ENCODE measurements at regions not wholly inside any gene's neighbourhood (a gene's known extent, or its start where the extent isn't known, plus 50 kb on each side); places are given as distances from the start of the nearest gene placed in this dataset.
A peak's percentile ranks its signal among the peaks of the same experiment; 100 is the strongest.
"Not testable (repeated sequence)": the region's sequence is repeated elsewhere in the genome, so short reads cannot be mapped to it uniquely, and the experiment has no call there.

- H3K27me3 ChIP-seq (replicated peaks in 1 of 7); intact Hi-C loops (cut with DNase I; ENCODE audit: low total_unique reads); DNase-seq: not testable (repeated sequence)
Measured at GRCh38 chr6:71007298-71007697, 50.4 kb upstream of the B3GAT2 start.

GRCh38 chr6:71011871-71012371 is 55.1 kb upstream of the B3GAT2 start:
- TF ChIP-seq POLR2AphosphoS5 (IDR thresholded peaks at IDR 0.05) (no peak), CTCF (IDR thresholded peaks at IDR 0.05 in 8 of 11, conservative IDR thresholded peaks at IDR 0.05 in 3 of 11) (no peak), POLR2A (IDR thresholded peaks at IDR 0.05) (no peak)
- no peak overlapping the region for H3K27ac ChIP-seq
- H3K9me3 ChIP-seq = no peaks in the 10 kb centered on the region
- peaks cover 0 to 7% (median 0%) of the 10 kb centered on the region in 7 donors for H3K27me3 ChIP-seq (replicated peaks in 1 of 7)
- 0 to 22% (median 0%) methylated on average over 1 of the region's 1 CpG for WGBS, 5 donors
- intact Hi-C loops (cut with DNase I; ENCODE audit: low total_unique reads) = no loop called here
- H3K36me3 ChIP-seq = no peaks in the 10 kb centered on the region
- DNase-seq = no peak
- H3K4me3 ChIP-seq = no peak overlapping the region
- peaks cover 0 to 5% (median 0%) of the 10 kb centered on the region in 6 donors for H3K4me1 ChIP-seq

More at GRCh38 chr6:71007298-71007697, 50.4 kb upstream of the B3GAT2 start:
- H3K9me3 ChIP-seq = peaks cover 0 to 27% (median 15%) of the 10 kb centered on the region in 8 donors
- not testable (repeated sequence) for H3K4me1 ChIP-seq, H3K4me3 ChIP-seq, H3K36me3 ChIP-seq, H3K27ac ChIP-seq

GRCh38 chr6:71012866-71013469 is 56.1 kb upstream of the B3GAT2 start:
- H3K27me3 ChIP-seq (replicated peaks in 1 of 7) = peaks cover 0 to 7% (median 0%) of the 10 kb centered on the region in 7 donors
- peaks cover 0 to 5% (median 0%) of the 10 kb centered on the region in 6 donors for H3K4me1 ChIP-seq
- H3K9me3 ChIP-seq = no peaks in the 10 kb centered on the region
- DNase-seq = no peak
- H3K4me3 ChIP-seq = no peak overlapping the region
- intact Hi-C loops (cut with DNase I; ENCODE audit: low total_unique reads) = no loop called here
- H3K27ac ChIP-seq = no peak overlapping the region
- 33 to 51% (median 37%) methylated on average over 5 of the region's 5 CpGs for WGBS, 5 donors
- H3K36me3 ChIP-seq = no peaks in the 10 kb centered on the region
- no peak for TF ChIP-seq POLR2A (IDR thresholded peaks at IDR 0.05)
- no peak for TF ChIP-seq POLR2AphosphoS5 (IDR thresholded peaks at IDR 0.05)
- TF ChIP-seq CTCF (IDR thresholded peaks at IDR 0.05 in 8 of 11, conservative IDR thresholded peaks at IDR 0.05 in 3 of 11) = peak in 10 of 11 experiments; percentile 13 to 77 (median 60)

GRCh38 chr6:71015392-71015791 is 58.5 kb upstream of the B3GAT2 start:
- H3K4me3 ChIP-seq = no peak overlapping the region
- intact Hi-C loops (cut with DNase I; ENCODE audit: low total_unique reads) = no loop called here
- TF ChIP-seq POLR2A (IDR thresholded peaks at IDR 0.05) = no peak
- no peak overlapping the region for H3K27ac ChIP-seq
- DNase-seq = no peak
- H3K9me3 ChIP-seq = no peaks in the 10 kb centered on the region
- peaks cover 0 to 5% (median 0%) of the 10 kb centered on the region in 6 donors for H3K4me1 ChIP-seq
- no peaks in the 10 kb centered on the region for H3K27me3 ChIP-seq (replicated peaks in 1 of 7)
- H3K36me3 ChIP-seq = no peaks in the 10 kb centered on the region

GRCh38 chr6:71028236-71028876 is 71.5 kb upstream of the B3GAT2 start:
- no peaks in the 10 kb centered on the region for H3K9me3 ChIP-seq
- no peaks in the 10 kb centered on the region for H3K36me3 ChIP-seq
- H3K4me3 ChIP-seq = no peak overlapping the region
- no peak for DNase-seq
- H3K27me3 ChIP-seq (replicated peaks in 1 of 7) = no peaks in the 10 kb centered on the region
- TF ChIP-seq CTCF (IDR thresholded peaks at IDR 0.05 in 8 of 11, conservative IDR thresholded peaks at IDR 0.05 in 3 of 11) = no peak
- TF ChIP-seq POLR2AphosphoS5 (IDR thresholded peaks at IDR 0.05) = no peak
- TF ChIP-seq POLR2A (IDR thresholded peaks at IDR 0.05) = no peak
- intact Hi-C loops (cut with DNase I; ENCODE audit: low total_unique reads) = no loop called here
- 64 to 88% (median 78%) methylated on average over 6 to 7 of the region's 7 CpGs for WGBS, 5 donors
- H3K4me1 ChIP-seq = no peaks in the 10 kb centered on the region
- H3K27ac ChIP-seq = no peak overlapping the region
